HG02981 (cell line): ENCODE measurements at regions not wholly inside any gene's neighbourhood (a gene's known extent, or its start where the extent isn't known, plus 50 kb on each side); places are given as distances from the start of the nearest gene placed in this dataset.
"Not testable (repeated sequence)": the region's sequence is repeated elsewhere in the genome, so short reads cannot be mapped to it uniquely, and the experiment has no call there.

Experiments used
- ATAC-seq: cut with Tn5 transposase; IDR thresholded peaks from one replicate; pipeline ENCODE4 v1.9.1; 2021; ENCODE audit warnings: mild to moderate bottlenecking, moderate library complexity; ENCODE audit not compliant: unreplicated experiment

DNA sequence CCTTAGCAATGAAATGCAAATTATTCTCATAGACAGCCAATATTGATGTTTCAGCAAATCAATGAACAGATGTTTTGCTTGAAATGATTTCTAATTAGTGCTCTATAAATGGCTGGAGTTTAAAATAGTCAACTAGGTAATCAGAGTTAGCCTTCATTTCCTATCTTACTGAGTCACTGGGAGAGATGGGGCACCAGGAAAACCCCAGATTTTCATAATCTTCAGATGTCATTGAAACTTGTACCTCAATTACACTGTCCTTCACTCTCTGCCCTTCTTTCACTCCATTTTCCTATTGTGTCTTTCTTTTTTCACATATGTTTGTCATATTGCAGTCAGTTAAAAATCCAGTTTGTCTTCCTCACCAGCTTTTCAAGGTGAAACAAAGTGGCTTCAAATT lies 92.7 kb downstream of the C12orf75 start:
- no peak for ATAC-seq

DNA sequence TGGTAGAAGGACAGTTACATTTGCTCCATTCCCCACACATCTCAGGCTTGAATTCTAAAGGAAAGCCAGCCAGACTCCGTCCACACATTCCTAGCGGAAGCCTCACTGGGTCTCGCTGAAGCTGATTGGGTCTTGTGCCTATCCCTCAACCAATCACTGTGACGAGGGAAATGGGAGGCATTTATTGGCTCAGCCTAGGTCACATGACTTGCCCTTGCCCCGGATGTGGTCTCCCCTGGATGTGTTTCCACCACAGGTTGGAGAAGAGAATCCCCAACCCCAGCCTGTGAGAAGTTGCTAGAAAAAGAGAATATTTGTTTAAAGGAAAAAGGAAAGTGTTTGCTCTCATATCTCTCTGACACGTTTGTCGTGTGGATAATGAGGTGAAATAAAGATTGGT lies 93.4 kb downstream of the C12orf75 start:
- ATAC-seq = no peak

DNA sequence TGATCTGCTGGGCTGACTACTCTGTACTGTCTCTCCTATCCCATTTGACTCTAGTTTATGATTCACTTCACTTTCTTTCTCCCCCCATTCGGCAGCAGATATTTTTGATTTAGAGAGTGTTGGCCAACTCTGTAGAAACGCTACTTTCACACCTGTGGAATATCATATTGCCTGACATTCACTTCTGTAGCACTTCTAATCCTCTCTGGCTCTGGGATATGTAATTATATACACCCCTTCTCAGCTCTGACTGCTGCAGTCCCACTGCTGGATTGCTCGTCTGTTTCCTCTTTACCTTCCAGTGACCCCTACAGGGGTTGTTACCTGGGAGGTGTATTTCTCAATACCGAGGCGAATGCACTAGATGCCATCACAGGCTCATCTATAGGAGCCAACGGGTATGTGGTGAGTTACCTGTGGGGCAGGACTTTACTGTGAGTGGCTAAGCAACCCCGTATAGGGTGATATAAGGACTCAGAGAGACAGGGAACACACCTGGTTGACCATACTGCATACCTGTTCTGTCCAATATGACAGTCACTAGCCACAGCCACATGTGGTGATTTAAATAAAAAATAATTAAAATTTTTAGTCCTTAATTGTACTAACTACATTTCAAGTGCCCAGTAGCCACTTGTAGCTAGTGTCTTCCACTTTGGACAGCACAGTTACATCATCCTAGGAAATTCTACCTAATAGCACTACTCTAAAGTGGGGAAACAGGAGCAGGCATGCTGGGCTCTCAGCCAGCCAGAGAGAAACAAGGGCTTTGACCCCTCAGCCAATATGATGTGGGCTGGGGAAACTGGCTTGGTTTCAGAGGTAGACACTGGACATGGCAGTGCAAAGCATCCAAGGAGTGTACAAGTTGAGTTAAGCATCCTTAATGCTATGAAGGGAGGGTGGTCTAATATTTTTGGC lies 95.0 kb downstream of the C12orf75 start:
- no peak for ATAC-seq

DNA sequence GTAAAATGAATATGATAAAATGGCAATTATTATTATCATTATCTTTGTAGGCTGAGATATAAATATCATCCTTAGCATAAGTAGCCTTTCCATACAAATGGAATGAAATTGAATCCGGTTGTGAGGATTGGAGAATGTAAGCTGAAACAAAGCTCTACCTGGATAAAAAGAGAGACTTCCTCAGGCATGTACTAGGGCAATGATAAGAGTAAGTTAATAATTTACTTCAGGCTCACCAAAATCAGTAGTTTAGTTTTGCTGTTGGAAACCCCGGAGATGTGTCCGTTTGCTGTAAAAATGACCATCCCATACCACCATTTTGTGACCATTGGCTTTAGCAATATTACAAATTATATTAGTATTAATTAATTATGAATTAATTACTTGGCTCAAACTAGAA lies 96.3 kb downstream of the C12orf75 start:
- no peak for ATAC-seq

DNA sequence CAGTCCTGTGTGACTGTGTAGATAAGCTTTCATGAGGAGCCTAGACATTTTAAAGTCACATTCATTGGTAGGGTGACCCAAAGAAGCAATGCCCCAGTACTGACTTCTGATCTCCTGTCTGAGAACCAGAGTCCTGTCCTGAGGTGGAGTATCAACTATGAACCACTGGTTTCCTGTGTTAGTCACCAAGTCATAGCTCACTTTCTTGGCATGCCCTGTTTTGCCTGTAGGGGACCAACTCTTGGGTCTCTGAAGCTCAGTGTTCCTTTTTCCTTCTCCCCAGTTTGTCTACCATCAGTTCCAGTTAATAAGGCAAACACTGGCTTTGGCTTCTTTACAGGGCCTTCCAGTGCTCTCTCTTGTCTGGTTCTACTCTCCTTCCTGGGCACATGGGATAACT lies 97.4 kb downstream of the C12orf75 start:
- ATAC-seq = no peak

DNA sequence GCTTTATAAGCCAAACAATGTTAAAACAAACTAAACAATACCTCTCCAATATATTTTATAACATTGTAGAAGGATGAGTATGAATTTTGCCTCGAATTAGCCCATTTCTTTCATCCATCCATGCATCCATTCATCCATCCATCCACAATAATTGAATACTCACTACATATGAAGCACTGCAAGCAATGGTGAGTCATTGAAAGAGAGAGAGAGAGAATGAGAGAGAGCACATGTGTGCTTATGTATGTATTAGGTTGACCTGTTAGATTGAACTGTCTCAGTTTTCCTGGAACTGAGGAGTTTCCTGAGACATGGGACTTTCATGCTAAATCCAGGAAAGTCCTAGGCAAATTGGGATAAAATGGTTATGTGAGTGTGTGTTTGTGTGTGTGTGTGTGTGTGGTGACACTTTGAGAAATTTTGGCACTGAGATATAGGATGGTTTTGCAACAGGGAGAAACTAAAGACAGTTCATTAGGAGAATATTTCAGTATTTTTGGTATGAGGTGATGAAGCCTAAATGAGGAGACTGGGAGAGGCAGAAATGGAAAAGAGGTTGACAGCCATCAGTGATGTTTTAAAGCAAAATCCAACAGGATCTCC lies 98.4 kb downstream of the C12orf75 start:
- ATAC-seq = no peak

DNA sequence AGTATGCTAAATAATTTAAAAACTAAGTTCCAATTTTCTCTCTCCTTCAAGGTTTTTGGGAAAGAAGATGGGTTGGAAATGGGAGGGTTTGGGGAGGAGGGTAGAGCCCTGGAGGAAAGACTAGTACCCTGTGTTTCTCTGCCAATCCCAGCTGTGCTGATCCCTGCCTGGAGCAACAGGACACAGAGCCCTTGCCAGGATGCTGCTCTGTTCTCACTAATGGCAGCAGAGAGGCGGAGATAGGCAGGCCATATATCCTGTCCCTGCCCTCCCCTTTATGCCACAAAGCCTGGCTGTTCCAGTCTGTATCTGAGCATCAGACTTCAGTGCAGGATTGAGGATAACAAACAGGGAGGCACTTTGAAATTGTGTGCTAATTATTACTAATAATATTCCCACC lies 99.0 kb downstream of the C12orf75 start:
- ATAC-seq = no peak

DNA sequence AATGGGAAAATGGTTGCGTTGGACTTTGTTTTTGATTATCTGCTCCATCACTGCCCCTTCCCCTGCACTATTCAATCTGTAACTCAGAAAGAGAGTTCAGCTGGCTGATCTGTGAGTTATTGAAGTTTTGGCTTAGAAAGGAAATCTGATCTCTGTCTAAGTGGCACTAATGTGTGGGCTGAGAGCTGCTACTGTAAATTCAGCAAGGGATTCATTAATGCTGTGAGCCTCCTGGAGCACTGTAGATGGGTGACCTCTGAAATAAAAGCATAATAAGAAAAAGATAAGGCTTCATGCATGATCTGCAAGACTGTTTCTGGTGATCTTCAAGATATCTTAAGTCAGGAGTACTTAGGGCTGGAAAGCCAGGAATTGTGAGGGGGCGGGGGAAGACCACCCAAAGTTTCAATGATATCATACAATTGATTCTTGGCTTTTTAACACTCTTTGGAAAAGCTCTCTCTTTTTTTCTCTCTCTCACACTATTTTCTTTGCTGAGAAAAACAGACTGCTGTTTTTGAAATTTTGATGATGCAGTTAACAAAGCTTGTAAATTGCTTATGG lies 101.1 kb downstream of the C12orf75 start:
- ATAC-seq = no peak

DNA sequence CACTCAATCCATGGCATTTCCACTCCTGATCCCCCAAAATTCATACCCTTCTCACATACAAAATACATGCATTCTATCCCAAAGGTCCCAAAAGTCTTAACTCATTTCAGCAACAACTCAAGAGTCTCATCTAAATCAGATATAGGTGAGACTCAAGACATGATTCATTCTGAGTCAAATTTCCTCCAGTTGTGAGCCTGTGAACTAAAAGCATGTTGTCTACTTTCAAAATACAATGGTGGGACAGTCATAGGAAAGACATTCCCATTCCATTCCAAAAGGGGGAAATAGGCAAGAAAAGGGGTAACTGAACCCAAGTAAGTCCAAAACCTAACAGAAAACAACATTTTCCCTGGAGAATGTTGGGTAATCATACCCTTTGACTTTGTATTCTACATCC lies 103.3 kb downstream of the C12orf75 start:
- no peak for ATAC-seq

DNA sequence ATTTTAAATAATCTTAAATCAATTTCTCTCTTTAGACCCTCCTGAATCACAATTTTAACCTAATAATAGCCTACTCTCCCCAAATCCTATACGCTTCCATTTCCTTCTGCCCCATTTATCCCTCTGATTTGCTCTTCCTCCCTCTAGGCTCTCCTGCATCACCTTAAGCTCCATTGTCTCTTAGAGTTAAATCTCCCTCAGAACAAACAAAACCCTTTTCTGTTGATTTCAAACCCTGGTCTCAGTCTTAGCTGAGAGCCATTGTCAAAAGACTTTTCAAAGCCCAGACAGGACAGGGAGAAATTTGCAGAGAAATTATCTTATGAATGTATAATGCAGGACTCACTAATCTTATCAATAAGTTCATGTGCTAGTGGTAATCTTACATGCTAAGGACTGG lies 106.1 kb downstream of the C12orf75 start:
- ATAC-seq = no peak

DNA sequence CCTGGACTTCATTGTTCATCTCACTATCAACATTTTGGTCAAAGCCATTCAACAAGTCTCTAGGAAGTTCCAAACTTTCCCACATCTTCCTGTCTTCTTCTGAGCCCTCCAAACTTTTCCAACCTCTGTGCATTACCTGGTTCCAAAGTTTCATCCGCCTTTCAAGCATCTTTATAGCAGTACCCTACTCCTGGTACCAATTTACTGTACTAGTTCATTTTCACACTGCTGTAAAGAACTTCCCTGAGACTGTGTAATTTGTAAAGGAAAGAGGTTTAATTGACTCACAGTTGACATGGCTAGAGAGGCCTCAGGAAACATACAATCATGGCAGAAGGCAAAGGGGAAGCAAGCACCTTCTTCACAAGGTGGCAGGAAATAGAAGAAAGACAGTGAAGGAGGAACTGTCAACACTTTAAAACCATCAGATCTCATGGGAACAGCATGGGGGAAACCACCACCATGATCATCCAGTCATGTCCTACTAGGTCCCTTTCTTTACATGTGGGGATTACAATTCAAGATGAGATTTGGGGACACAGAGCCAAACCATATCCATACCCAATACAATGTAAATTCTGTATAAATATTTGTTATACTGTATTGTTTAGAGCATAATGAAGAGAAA lies 109.7 kb downstream of the C12orf75 start:
- ATAC-seq = no peak

DNA sequence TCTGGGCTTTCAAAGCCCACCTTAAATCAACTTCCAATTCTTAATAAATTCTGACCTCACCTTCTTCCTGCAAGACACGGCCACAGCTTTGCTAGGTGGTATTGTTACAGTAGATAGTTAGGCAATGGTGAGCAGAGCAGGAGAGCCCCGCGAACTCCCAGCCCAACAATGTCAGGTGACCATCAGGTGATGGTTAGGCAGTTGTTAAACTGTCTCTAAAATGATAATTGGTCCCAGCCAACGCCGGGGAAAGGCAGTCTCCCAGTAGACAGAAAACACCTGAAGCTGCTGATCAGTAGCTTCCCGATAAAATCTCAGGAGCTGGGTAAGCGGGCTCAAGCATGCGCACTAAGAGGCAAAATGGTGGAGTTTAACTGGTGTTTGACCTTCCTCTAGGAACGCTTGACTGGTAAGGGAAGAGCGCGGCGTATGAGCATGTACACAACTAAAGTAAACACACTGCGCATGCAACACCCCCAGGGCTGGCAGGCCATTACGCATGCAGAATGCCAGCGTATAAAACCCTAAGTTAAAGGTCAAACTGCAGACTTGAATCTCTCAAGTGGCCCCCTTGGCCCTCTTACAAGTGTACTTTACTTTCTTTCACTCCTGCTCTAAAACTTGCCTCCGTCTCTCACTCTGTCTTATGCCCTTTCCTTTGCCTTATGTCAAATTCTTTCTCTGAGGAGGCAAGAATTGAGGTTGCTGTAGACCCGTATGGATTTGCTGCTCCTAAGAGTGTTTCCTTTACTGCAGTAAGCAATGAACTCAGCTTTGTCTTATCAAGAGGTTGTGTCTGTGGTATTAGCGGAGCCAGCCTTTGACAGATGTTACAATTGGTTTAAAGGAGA lies 113.5 kb downstream of the C12orf75 start:
- ATAC-seq = no peak

DNA sequence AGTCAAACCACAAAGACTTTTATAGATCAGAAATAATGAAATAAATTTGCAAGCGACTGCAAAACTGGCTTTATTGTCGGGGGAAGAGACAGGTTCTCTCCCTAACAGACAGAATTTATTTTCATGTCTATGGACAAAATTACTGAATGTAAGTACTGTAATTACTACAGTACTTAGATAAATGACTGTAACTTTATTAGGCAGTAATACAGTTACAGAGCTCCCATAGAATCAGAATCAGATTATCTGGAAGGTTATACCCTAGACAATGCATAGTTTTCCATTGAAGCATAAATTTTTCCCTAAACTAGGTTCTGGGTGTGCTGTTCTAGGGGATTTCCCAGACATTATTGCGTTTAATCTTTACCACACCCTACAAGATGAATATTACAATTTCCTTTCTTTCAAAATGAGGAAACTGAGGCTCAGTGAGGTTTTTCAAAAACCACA lies 114.2 kb downstream of the C12orf75 start:
- no peak for ATAC-seq

DNA sequence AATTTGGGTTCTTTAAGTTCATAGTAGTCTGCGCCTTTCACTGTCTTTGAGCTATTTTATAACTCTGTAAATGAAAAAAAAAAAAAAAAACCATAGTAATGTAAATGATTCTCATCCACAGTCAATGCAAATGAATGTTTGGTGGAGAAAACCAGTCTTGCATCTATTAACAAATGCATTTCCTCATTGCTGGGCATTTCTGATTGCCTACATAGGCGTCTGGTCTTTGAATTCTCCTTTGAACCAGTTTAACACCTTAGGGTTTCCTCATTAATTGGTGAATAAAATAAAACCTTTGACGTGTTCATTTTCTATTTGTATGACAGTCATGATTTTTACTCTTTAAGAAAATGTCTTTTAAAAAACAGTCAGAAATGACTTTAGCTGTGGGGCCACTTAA lies 114.8 kb downstream of the C12orf75 start:
- ATAC-seq = no peak

DNA sequence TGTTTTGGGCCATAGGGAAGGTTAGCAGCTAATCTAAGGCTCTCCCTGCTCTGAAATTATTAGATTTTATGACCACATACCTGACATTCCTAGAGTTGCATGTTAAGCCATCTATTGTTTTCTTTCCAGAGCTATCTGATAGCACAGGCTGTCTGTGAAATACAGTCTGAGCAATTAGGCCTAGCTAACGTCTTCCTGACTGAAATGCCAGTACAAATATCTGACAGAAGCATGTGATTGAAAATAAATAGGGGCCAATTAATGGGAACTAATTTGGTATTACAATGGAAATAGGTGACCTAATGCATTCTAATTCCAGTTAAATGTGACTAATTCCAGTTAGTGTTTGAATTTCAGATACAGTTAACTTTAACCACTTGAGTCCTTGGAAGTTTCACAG lies 115.2 kb downstream of the C12orf75 start:
- no peak for ATAC-seq

DNA sequence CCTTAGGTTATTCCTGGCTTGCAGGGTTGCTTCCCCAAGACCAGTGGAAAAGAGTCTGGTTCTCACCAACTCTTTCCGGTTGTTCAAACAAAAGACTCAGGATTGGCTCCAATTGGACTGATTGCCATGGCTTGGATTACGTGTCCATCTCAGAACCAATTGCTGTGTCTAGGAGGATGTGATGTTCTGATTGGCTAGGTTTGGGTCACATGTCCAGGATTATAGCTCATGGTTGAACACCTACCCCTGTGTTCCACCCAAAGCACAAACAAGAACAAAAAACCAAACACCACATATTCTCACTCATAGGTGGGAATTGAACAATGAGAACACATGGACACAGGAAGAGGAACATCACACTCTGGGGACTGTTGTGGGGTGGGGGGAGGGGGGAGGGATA lies 116.0 kb downstream of the C12orf75 start:
- ATAC-seq = not testable (repeated sequence)

DNA sequence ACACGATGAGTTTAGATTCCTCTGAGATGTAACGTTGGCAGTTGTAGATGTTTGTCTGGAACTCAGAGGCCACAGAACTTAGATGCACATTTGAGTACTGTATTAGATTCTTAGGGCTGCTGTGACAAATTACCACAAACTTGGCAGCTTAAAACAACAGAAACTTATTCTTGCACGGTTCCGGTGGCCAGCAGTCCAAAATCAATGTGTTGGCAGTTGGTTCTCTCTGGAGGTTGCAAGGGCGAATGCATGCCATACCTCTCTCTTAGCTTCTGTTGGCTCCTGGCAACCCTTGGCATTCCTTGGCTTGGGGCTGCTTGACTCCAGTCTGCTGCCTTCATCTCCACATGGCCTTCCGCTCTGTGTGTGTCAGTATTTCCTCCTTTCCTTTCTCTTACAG lies 118.9 kb downstream of the C12orf75 start:
- ATAC-seq = no peak

DNA sequence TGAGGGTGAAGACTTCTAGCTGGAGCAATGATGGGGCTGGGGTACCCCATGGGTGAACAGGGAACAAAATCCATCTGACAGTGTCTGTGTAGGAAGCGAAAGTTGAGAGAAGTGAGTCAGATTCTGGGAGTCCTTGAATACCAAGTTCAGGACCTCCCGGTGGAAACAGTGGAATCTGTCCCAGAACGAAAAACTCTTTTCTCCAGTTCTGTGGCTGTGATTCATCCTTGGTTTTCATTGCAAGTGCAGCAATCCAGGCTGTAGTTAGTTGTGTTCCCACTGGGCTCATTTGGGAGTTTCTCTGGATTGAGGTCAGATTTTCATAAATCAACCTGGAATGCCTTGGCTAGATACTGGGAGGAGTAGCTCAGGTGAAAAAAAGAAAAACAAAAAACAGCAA lies 120.7 kb downstream of the C12orf75 start:
- no peak for ATAC-seq

DNA sequence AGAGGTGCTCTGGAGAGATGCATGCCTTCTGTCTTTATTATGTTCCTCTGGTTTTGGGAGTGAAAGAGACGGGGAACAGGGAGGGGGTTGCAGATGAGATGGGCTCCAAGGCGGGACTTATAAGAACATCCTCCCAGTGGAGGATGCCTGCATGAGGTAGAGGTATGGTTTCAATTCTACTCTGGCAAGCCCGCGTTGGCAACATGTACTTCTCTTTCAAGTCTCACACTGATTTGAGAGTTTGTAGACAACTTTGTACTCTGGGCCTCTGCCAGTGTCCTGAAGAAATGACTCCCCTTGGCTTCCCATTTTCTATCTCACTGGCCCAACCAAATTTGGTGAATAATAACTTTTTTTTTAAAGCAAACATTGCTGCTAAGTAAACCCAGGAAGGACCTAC lies 121.3 kb downstream of the C12orf75 start:
- ATAC-seq = no peak

DNA sequence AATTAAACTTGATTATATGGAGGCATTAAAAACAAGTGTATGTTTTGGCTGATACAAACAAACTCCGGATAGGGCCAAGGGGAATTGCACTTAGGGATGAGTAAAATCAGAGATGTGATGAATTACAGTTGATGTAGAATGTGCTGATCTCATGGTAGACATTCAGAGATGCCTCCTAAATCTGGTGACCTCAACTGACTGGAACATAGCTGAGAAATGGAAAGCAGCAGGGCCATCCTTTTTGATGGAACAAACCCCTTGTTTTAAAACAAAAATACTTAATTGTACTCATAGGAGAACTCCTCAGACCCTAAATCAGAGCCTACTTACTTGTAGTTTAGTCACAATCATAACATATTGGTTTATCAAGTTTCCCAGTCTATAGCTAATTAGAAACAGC lies 122.8 kb downstream of the C12orf75 start:
- ATAC-seq = no peak

DNA sequence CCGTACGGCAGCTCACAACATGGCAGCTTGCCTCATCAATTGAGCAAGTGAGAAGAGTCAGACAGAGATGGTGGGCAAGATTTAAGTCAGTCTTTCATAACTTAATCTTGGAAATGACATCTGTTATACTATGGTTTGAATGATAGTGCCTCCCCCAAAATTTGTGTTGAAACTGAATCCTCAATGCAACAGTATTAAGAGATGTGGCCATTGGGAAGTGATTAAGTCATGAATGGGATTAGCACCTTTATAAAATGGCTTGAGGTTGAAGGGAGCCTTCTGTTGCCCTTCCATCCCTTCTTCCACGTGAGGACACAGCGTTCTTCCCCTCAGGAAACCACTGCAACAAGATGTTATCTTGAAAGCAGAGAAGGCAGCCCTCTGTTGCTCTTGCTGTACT lies 124.2 kb downstream of the C12orf75 start:
- ATAC-seq = no peak
